ENCODE measurements at regions not wholly inside any gene's neighbourhood (a gene's known extent, or its start where the extent isn't known, plus 50 kb on each side); places are given as distances from the start of the nearest gene placed in this dataset.
"Not testable (repeated sequence)": the region's sequence is repeated elsewhere in the genome, so short reads cannot be mapped to it uniquely, and the experiment has no call there.

DNA sequence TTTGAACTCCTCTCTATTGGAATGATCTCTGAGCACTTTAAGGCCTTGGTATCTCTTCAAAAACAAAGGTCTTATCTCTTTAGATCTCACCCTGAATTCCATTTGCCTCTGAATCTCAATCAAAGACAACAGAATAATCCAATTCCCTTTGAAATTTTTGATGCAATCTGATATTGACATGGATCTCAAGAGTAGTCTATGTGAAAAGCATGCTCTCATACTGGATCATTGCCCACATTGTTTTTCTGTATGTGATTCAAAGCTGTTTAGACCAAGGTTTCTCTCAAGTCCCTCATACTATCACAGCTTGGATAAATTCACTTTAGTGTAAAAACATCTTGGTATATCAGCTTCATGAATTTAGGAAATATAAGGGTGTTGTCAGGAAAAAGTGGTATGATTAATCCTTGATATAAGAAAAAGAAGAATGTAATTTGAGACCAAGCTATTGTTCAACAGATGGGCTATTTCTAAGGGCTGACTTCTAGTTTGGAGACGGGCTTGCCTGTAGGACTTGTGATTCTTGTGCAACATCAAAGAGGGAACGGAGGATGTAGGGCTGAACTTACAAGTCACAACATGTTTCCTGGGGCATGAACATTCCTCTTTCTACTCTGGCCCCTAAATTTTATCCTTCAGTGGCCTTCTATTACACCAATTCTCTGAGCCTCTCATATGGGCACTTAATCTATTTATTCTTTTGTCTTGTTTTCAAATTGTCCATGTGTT is 77.9 kb upstream of the CITED2 start:
- no peak for DNase-seq

DNA sequence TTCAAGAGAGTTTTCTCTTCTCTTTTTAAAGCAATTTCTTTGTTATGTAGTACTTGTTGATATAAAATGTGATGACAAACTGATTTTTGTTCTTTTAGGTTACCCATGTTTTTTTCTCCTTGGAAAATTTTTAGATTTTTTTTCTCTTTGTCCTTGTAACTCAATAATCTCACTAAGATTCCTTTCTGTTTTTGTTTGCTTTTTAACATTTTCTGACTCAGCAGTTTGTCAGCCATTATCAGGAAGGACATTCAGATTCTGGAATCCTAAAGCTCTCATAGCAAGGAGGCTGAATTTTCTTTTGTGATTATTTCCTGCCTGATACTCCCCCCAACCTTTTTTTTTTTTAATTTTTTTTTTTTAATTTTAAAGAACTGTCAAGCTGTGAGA is 75.2 kb upstream of the CITED2 start:
- DNase-seq = no peak

DNA sequence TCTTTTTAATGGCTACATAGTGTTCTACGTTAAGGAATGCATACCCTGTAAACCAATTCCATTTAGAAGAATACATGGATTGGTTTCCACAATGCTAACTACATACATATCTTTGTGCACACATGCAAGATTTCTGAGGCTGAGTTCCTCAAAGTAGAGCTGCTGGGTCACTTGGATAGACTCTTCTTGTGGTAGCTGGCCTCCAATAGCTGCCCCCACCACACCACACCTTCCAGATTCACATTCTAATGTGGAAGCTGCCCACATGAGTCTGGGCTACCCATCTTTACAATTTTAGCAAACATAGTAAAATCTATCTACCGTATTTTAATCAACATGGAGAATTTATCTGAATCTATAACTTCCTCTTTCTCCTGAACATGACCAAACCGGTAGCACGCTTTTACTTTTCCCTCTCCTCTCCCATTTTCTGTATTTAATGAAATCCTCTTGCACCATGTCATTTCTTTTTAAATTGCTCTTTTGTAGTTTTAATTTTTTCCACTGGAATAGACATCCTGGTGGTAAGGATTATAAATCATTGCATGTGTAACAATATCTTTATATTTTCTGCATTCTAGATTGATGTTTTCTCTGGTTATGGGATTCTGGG is 74.7 kb upstream of the CITED2 start:
- no peak for DNase-seq

DNA sequence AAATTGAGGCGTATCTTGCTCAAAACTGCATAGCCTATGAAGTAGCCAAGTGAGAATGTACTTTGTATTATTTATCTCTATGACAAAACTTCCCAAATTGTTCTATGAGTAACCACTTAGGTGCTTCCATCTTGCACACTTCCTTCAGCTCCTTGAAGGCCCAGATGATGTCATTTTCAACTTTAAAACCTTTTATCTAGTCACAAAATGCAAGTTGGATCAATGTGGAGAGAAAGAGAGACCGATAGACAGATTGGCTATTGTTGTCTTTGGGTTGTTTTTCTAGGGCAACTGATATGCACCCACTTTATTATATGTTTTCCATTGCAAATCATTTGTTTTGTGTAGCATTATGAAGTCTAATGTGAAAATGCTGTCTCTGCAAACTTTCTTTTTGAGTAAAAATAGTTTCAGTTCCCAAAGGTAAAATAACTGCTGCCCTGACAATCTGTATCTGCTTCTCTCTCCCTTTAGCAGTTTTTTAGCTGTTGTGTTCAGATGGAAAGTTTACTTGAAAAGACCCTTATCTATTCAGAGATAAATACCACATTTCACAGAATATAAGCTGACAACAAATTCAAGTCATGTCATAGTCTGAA is 73.7 kb upstream of the CITED2 start:
- peak in 1 of 5 donors; percentile 33 for DNase-seq

DNA sequence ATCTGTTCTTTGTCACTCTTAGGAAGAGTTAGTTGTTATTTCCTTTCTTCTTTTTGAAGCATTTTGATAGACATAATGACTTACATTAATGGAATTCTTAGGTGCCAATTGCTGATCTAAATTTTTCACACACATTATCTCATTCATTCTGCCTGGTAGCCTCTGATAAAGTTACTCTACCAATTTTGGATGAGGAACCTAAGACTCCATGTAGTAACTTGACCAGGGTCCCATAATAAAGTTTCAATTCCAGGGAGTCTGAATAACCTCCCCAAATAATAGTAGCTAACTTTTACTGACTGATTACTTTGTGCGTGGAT is 73.2 kb upstream of the CITED2 start:
- DNase-seq = no peak

DNA sequence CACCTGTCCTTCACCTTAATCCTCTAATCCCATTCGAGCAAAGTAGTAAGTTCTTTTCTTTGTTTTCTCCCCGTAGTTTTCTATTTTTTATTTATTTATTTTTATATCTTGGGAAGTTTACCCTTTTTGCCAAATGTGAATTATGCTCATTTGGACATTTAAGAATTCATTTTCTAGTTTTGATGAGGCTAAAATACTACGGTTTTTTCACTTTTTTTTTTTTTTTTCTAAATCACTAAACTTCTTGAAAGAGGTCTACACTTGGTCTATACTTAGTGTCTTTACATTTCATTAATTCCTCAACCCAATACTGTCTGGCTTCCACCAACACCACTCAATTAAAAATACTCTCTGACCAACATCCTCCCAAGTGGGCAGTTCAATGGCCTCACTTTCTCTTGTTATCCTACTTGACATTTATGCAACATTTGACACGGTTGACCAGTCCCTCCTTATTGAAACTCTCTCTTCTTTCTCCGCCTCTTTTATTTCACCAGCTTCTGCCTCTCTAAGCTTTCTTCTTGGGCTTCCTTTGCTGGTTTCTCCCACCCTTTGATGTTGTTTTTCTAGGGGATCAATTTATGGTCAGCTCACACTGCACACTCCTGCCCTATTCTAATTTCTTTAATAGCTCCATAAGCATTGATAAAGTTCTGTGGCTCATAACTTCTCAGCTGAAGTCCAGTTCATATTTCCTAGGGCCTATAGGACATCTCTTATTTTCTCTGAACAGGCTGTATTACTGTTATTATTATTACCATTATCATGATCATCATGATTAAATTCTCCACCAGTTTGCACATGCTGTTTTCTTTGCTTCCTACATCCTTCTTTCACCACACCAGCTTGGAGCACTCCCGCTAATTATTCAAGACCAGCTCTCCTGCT is 72.6 kb upstream of the CITED2 start:
- no peak for DNase-seq

DNA sequence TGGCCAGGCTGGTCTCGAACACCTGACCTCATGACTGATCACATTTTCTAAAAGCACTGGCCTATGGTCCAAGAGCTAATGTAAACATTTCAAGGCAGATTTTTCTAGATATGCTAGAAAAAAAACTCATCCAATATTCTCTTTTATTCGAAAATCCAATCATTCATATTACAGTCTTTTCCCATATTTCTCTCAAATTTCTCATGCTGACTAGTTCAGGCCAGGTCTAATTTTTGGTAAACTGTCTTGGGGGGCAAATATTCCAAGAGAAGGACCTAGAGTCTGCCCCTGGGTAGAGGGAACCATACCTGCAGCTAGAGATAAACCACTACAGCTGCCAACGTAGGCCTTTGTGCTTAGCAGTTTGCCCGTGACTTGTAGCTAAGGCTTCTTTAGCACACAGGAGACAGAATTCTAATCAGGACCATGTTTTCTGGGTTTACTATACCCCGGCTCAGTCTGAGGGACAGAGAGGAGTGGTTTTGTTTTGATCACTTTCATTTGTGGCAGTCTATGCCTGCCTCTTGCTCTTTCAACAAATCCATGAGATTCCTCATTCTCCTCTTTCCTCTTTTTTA is 71.8 kb upstream of the CITED2 start:
- DNase-seq = no peak

DNA sequence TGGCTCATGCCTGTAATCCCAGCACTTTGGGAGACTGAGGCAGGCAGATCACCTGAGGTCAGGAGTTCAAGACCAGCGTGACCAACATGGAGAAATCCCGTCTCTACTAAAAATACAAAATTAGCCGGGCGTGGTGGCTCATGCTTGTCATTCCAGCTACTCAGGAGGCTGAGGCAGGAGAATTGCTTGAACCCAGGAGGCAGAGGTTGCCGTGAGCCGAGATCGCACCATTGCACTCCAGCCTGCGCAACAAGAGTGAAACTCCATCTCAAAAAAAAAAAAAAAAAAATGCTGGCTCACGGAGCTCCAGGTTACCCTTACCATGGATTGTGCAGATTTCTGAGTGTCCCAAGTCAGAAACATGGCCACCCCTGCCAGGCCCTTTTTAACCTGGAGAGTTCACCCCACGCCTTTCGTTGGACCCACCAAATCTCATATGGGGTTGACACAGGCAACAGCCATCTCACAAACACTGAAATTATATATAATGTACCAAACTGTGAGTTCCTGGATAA is 69.9 kb upstream of the CITED2 start:
- not testable (repeated sequence) for DNase-seq

DNA sequence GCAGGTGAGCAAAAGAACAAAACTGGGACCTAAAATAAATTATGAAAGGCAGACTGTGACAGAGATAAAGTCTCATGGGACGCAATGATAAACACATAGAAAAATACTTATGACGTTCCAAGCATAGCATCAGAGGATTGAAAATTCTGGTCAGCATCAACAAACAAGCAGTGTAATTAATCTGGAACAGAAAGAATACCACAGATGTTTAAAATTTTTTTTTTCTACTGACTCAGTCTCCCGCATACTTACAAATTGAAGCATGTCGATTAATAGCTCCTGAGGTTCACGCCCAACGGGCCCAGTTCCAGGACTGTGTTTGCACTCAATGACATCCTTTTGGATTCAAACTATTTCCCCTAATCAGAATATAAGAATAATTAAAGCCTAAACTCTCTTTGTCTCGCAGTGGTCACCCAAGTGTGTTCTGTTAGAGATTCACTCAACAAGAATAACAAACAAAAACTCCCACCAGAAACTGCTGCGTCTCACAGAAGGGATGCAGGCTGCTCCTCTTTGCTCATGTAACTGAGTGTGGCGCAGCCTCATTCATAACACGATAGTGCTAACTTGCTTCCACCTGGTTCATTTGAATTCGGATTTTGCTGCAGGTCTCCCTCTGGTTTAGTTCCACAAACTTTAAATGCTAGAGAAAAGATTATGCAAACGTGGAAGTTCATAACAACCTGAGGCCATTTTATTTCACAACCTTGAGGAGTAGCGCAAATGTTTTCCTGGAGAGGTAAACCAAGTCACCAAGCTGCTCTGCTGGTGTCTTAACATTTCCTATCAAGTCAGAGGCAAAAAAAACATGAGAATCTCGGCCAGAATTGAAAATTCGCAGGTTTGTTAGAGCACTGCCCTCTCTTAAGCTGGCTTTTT is 69.0 kb upstream of the CITED2 start:
- DNase-seq = no peak

DNA sequence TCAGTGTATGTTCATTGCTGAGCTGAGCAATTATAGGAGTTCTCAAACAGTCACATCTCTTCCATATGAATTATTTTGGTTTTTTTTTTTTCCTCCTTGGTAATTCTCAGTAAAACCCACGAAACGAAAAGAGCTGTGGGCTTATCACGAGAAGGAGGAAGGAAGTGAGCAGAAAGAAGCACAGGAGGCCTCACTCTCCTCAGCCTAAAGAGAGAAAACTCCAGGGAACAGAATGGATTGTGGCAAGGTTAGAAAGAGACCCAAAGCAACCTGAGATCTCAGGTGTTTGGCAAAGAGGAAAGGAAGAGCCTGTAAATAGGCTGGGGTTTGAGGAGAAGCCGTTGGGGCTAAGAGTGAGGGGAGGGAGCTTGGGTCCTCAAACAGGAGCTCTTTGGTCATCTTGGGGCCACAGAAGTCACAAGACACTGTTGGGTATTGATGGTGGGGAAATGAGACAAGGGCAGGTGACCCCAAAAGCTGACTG is 67.8 kb upstream of the CITED2 start:
- DNase-seq = peak in 1 of 5 donors; percentile 61

DNA sequence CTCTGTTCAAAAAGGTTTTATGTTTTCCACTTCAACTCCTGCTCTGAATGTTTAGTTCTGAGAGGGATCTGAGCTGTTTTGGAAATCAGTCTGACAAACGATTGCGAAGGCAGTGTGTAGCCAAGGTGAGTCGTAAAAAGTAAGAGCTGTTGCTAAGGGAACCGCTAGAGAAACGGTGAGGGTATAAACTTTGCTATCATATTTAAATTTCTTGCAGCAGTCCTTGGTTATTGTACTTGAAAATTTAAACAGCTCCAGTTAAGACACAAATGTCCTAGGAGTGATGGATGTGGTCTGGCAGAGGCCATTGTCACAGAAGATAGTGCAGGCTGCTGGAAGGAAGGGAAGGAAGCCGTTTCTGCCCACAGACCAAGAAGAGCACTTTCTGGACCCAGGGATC is 64.9 kb upstream of the CITED2 start:
- no peak for DNase-seq

DNA sequence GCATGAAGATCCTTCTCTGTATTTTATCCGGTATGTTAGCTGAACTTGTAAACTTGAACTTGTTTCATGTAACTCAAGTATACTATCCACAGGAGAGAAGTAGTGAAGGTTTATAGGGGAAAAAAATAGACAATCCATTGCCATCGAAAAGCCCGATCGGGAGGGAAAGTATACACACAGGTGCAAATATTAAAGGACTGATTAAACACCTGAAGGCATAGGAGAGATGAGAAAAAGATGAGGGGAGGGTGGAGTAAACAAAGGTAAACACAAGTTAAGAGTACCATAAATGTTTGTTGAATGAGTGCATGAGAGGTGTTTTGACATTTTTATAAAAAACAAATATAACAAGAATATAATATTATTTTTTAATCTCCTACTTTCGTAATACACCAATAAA is 64.3 kb upstream of the CITED2 start:
- no peak for DNase-seq

DNA sequence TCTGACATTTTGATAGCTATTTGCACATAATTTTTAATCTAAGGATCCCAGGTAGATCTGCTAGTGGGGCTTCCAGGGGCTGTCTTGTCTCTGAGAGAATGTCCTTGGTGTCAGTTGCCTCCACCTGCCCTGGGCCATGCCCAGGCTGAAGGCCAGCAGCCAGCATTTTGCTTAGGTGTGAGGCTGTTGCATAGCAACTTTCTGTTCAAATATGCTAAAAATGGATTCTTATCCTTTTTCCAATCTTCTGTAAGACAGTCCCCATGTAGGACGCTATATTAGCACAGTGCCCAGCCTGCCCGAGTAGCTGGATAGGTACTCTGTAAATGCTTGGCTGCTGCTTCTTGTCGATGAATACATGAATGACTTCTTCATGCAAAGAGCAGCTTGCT is 62.5 kb upstream of the CITED2 start:
- no peak for DNase-seq

DNA sequence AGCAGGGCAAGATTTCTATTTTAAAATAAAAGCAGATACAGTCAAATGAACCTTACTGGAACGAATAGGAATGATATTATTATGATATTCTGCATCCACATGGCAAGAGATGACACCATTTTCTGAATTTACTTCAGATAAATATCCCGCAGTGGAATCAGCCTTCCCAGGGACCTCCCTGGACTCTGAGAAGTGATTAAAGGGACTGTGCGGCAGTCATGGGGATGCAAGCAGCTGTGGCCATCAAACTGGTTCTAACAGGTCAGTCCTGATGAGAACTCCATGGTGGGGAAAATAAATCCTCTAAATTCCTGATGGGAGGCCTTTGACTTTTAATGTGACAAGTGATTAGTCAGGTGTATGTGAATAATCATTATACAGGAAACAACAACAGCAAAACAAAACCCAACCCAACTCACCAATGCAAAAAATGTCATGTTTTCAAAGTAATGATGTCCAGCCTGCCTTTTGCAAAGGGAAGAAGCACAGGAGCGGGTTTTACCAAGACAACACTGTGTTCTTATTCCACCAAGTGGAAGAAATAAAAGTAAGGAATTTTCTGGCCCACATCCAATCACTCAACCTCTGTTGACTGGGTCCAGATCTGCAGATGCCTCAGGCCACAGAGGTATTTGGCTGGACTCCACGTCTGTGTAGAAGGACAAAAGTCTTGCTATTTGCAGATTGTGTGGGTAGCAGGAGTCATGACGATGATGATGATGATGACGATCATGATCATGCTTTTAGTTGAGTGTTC is 61.9 kb upstream of the CITED2 start:
- DNase-seq = no peak

DNA sequence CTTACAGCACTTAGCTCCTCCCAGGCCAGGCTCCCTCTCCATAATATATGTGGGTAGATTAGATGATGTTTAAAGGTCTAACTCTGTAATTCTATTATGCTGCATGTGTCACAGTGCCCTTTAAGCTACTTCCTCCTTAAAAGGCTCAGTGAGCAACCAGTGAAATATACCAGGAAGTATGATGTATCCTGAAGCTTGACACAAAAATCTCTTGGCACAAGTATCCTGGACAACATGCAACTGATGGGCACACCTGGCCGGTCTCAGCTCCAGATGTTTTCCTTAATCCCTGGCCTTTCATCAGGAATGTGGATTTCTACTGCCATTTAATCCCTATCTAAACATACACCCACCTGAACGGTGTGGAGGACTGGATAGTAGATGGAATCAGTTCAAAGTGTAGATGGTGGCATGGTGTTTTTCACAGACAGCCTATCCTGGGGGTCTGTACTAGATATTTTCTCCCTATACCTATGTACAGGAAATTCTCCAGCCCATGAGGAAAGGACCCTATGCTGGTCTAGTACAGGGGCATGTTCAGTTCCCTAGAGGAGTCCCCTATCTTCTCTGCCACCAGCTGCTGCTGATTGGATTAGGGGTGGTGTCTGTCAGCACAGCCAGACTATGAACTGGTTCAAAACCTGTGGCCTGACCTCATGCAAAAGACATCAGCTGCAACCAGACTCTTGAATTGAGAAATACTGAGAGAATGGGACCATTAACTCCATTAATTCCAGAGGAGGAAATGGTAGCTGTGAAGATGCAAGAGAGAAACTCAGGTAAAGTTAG is 59.4 kb upstream of the CITED2 start:
- no peak for DNase-seq

DNA sequence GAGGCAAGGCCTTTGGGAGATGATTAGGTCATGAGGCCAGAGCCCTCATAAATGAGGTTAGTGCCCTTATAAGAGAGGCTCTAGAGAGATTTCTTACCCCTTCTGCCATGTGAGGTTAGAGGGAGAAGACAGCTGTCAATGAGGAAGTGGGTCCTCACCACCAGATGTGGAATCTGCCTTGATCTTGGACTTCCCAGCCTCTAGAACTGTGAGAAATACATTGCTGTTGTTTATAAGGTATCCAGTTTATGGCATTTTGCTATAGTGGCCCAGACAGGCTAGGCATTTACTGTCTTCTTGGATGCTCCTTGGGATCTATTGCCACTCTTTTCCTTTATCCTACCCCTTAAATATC is 57.1 kb upstream of the CITED2 start:
- DNase-seq = no peak

DNA sequence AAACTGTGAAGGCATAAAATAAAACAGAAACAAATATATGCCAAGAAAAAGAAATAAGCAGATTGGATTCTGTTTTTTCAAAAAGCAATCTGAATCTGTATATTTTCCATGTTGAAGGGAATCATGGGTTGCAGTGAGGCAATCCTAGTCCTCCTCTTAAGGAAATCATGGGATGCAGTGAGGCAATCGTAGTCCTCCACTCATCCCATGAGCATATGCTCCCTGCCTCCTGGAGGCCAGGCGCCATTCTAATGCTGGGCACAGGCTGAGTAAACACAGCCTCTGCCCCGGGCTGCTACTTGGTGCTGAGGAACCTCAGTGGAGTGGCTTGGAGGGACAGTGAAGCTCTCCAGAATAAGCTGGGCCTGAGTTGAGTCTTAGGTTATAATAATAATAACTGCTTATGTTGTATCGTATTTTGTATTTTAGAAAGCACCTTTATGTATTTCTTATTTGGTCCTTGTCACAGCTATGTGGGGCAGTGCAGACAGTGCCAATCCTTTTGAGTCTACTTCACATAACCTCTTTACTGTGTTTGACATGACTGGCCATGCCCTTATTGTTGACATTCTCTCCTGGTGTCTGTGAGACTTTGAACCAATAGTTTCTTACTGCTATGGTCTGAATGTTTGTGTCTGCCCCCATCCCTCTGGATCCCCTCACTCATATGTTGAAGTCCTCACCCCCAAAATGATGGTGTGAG is 56.6 kb upstream of the CITED2 start:
- no peak for DNase-seq

DNA sequence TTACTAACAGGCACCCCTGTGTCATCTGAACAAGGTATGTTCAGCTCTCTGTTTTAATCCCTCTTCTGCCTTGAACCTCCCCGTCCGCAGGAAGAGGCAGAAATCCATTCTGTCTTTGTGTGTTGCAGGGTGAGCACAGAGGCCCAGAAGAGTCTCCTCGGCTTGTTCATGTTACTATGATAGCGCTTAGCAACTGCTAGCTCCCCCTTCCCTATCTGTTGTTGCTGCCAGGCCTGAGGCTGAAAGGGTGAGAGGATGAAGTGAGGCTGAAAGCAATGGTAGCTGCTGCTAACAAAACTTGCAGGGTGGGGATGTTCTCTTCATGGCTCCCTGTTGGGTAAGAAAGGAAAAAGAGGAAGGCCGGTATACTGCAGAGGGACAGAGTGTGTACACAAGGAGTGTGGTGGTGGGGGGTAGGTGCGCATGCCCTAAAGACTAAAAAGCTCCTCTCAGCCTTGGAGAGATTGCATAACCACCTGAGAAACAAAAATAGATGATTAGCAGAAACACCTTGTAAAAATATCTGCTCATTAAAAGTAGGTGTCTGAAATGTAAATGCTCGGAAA is 55.2 kb upstream of the CITED2 start:
- no peak for DNase-seq

DNA sequence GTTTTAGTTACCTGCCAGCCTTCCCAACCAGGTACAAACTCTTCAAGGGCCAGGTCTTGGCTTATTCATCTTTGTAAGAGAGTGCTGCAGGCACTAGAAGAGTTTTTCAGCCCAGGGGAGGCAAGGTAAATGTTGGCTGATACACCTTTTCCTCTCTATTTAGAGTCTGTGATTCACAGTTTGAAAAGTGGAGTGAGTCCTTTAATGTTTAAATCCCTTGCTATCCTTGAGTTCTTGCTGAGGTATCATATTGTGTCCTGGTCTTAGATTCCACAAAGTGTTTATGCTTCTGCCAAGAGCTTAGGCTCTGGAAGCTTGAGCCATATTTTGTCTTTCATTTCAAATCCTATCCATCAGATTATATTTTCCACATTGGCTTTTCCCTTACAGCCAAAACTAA is 52.8 kb upstream of the CITED2 start:
- no peak for DNase-seq
